Hepatic stellate cell (primary cell): ENCODE measurements at regions not wholly inside any gene's neighbourhood (a gene's known extent, or its start where the extent isn't known, plus 50 kb on each side); places are given as distances from the start of the nearest gene placed in this dataset.
A peak's percentile ranks its signal among the peaks of the same experiment; 100 is the strongest.
"Not testable (repeated sequence)": the region's sequence is repeated elsewhere in the genome, so short reads cannot be mapped to it uniquely, and the experiment has no call there.

Source experiments
- DNase-seq: peaks from one replicate; pipeline ENCODE4 v3.0.0; 2011; ENCODE audit warnings: low spot score

DNA sequence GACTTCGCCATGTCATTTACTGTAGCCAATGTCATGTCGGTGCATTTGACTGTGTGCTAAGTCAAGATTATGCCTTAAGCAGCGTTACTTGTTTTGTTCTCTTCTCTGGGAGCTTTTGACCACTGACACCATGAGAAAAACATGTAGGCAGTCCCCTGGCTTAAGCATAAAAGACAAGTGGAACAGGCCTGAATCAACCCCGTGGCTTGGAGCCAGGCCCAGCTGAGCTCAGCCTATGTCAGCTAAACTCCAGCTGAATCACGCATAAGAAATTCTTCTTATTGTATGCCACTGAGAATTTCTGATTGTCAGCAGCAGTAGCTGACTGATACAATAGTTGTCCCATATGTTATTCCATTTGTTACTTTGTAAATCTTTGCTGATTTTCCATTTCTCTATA, 261.9 kb downstream of the CBLL2 start:
- DNase-seq: peak; percentile 6

DNA sequence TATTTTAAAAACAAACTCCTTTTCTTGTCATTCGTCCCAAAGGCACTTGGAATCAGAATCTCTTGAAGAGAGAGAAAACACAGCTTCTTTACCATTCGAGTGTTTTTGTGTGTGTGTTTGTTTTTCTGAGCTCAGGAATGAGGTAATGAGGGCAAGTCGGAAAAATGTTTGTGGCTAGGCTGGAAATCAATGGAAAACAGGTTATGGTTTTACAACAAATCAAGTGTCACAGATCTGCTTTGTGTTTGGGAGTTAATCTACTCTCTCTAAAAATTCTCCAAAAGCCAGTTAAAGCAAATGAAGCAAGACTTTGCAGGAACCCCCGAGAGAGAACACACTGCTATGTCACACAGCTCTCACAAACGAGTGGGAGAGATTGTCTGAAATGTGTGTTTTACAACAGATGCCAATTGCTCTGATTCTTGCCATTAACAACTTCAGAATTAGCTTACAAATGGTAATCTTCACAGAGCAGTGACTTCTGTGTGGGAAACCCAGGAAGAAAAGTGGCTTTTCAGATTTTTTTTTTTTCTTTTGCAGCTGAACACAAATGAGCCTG, 264.1 kb downstream of the CBLL2 start:
- DNase-seq: no peak

- DNase-seq: no peak
These were observed 265.9 kb downstream of the CBLL2 start for GRCh38 chrX:22538580-22538979.

DNA sequence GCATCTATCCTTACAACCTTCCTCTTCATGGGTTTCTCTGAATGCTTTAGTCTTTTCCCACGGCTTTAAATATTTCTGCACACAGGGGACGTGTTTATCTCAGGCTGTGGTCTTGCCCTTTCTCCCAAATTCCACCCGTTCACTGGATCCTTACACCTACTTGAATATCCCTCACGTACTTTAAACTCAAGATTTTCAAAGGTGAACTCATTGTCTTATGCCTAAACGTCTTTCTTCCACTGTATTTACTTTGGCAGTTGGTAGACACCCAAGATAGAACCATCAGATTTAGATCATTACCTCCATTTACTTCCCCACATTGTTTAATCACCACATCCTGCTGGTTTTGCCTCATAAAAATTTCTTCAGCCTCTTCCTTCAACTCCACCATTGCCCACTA, 269.2 kb downstream of the CBLL2 start:
- no peak for DNase-seq

DNA sequence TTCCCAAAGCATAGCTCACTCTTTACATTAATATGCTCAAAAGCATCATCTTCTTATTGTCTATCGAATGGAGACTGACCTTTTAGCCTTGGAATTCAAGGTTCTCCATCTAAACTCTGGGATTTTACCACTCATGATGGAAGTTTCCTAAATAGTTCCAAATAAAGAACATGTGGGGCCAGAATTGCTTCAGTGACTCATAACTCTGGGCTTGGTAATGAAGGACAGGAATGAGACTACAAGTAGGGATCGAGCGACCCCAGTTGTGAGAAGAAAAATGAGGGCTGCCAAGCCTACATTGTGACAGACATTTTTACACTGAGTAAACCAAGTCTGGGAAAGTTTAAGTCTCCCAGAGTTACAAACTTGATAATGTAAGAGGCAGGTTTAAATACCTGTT, 269.9 kb downstream of the CBLL2 start:
- no peak for DNase-seq

DNA sequence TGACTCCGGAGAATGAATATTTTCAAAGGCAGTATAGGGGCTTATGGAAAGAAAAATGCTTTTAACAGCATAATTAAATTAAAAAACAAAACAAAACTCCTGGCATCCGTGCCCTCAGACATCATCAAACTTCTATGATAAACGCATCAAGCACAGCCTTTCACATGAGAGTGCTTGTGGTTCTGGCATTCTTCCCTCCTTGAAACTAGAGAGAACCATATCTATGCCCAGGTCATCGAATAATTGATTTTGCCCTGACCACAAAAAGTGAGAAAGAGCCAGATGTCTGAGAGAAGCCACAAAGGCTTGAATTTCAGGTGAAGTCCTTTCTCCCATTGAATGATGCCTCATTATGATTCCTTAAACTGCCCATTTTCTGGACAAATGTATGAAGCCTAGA, 286.8 kb downstream of the CBLL2 start:
- no peak for DNase-seq

DNA sequence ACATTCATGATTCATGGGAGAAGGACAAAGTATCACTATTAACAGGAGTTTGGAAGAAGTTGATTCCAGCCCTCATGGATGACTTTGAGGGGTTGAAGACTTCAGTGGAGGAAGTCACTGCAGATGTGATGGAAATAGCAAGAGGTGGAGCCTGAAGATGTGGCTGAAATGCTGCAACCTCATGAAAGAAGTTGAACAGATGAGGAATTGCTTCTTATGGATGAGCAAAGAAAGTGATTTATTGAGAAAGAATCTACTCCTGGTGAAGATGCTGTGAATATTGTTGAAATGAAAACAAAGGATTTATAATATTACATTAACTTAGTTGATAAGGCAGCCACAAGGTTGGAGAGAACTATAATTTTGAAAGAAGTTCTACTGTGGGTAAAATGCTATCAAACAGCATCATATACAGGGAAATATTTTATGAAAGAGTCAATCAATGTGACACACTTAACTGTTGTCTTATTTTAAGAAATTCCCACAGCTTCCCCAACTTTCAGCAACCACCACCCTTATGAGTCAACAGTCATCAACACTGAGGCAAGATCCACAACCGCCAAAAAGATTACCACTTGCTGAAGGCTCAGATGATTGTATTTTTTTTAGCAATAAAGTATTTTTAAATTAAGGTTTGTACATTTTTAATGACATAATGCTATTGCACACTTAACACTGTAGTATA, 302.6 kb downstream of the CBLL2 start:
- no peak for DNase-seq

DNA sequence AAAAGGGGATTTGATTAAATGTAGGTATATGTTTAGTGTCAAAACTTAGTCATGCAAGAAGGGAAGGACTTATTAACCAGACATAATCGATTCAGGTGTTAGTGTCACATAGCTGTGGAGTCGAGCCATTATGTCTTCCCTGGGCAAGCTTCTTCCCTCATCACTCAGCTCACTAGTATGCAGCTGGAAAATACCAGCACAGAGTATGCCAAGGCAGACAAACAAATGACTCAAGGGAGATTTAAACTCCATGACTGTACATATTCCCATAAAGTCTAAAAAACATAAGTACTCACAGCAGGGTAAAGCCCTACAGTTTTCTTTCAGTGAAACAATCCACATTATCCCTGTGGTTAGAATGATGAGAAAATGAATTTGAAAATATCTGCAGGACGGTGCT, 304.5 kb downstream of the CBLL2 start:
- DNase-seq: peak; percentile 7

- no peak for DNase-seq
These were observed 313.1 kb downstream of the CBLL2 start for GRCh38 chrX:22585831-22586230.

DNA sequence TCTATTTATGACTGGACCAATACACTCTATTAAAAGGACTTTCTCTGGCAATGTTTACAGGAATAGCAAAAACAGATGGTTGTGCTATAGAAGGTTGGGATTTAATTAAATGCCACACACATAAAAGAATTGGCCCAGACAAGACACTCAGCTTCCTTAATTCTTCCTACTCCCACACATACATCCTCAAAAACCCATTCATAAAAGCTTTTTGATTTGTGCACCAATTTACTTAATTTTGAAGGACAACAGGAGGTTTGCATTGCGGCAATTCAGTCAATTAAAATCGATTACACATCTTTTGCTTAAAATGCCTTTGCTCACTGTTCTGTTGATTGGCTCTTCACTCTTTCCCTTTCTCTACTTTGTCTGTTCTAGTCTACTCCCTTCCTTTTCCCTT, 317.1 kb downstream of the CBLL2 start:
- DNase-seq: no peak

GRCh38 chrX:22594766-22595165, 322.1 kb downstream of the CBLL2 start:
- DNase-seq: no peak

DNA sequence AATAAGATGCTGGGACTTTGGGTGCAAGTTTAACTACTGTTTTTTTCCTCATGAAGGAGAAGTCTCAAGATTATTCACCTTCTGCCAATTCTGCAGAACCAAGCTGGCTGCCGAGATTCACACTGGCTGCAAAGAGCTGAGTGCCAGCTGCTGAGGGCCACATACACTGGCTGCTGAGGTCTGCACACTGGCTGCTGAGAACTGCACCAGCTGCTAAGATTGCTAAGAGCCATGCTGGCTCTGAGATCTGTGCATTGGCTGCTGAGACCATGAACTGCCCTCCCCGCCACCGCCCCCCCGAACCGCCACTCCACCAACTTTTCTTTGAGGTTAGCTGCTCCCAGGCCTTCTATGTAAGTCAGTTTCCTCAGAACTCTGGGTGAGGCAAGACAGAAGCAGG, 330.3 kb downstream of the CBLL2 start:
- DNase-seq: no peak

- not testable (repeated sequence) for DNase-seq
These were observed 336.7 kb downstream of the CBLL2 start for GRCh38 chrX:22609452-22609851.

GRCh38 chrX:22616867-22617266, 344.2 kb downstream of the CBLL2 start:
- DNase-seq: no peak

- DNase-seq: no peak
These were observed 354.9 kb downstream of the CBLL2 start for GRCh38 chrX:22627576-22627975.

DNA sequence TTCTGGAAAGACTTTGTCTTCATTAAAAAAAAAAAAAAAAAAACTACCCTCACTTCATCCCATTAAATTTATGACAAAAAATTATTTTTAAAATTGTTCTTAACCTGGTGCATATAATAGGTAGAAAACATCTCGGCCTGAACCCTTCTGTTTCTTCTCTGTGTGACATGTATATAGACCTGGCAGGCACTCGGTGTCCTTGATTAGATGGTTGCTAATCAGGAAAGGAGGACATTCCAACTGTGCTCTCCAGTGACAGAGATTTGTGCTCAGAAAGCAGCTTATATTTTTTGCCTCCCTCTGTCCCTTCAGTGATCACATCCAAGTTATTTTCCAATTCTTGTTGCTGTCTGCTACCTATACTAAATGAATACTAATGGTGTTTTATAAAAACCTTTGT, 355.6 kb downstream of the CBLL2 start:
- no peak for DNase-seq

GRCh38 chrX:22629105-22629725, 356.5 kb downstream of the CBLL2 start:
- DNase-seq: peak; percentile 22

- peak; percentile 9 for DNase-seq
These were observed 361.4 kb downstream of the CBLL2 start for GRCh38 chrX:22634083-22634482.

DNA sequence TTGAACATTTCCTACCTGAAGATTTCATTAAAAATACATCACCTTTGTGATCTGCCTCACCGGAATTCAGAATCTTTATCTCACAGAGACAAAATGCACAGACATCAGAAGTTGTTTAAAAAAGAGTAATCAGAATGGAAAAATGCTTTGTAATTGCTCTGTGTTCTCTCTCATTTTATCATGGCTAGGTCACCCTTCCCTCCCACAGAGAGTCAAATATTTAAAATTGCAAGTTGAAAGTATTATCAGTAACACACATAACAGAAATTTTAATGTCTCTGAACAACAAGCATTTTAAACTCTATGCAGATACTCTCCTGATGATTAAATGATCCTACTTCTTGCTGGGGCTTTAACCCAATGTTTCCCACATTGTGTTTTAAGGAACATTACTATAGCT, 362.0 kb downstream of the CBLL2 start:
- DNase-seq: no peak

- DNase-seq: no peak
These were observed 351.5 kb upstream of the DDX53 start for GRCh38 chrX:22648281-22648680.

DNA sequence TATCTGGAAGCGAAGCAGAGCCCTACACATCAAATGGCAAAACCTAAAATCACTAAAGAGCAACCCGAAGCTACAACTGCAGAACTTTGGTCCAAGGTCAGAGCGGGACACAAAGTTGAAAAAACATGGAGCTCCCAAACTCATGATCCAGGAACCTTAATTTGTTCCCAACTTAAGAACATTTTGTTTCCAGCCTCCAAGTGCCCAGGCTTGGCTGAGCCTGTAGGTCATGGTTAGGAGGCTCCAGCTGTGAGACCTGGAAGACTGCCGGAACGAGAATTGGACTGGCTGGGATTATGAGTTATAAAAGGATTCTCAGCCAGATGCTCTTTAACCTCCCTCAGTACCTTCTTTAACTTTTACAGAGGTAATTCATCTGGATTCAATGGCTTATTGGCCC, 349.1 kb upstream of the DDX53 start:
- DNase-seq: no peak

- DNase-seq: peak; percentile 69
These were observed 347.2 kb upstream of the DDX53 start for GRCh38 chrX:22652596-22652995.

- no peak for DNase-seq
These were observed 339.0 kb upstream of the DDX53 start for GRCh38 chrX:22660756-22661155.

DNA sequence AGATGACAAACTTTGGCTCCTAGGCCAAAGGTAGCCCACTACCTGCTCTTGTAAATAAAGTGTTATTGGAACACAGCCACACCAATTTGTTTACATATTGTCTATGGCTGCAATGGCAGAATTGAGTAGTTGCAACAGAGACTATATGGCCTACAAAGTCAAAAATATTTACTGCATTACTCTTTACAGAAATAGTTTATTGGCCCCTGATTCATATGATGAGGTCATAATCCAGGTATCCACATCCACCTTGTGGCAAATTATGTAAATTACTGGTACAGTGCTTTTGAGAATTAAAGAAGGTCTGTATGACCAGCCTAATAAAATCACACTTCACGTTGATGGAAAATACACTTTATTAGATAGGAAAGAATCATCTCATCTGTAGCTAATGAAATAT, 337.0 kb upstream of the DDX53 start:
- DNase-seq: no peak
